BLaER1 treated with 17β-estradiol and CSF1 and Interleukin-3, amounts not matched to agents 10 nM and 100 nM (cell line): ENCODE measurements at regions not wholly inside any gene's neighbourhood (a gene's known extent, or its start where the extent isn't known, plus 50 kb on each side); places are given as distances from the start of the nearest gene placed in this dataset.

ENCODE experiments used
- H3K27ac ChIP-seq, 11 experiments: shearing (Covaris generic); formaldehyde crosslinking; 2 replicates each; pipeline ENCODE4 v1.8.1; 2022
- H3K27me3 ChIP-seq, 11 experiments: shearing (Covaris generic); formaldehyde crosslinking; 2 replicates each; pipeline ENCODE4 v1.8.1; 2022
- H3K36me3 ChIP-seq, 11 experiments: shearing (Covaris generic); formaldehyde crosslinking; 2 replicates each; pipeline ENCODE4 v1.8.1; 2022
- H3K4me1 ChIP-seq, 10 experiments: shearing (Covaris generic); formaldehyde crosslinking; 2 replicates each; pipeline ENCODE4 v1.8.1; 2022
- H3K4me2 ChIP-seq, 11 experiments: shearing (Covaris generic); formaldehyde crosslinking; 2 replicates each; pipeline ENCODE4 v1.8.1; 2022
- H3K4me3 ChIP-seq, 10 experiments: shearing (Covaris generic); formaldehyde crosslinking; 2 replicates each; pipeline ENCODE4 v1.8.1; 2022
- H3K9ac ChIP-seq, 11 experiments: shearing (Covaris generic); formaldehyde crosslinking; 2 replicates each; pipeline ENCODE4 v1.8.1; 2022
- H3K9me3 ChIP-seq, 11 experiments: shearing (Covaris generic); formaldehyde crosslinking; replicated peaks in 1 of 11; 2 replicates each; pipeline ENCODE4 v1.8.1; 2022
- H4K20me1 ChIP-seq, 11 experiments: shearing (Covaris generic); formaldehyde crosslinking; 2 replicates each; pipeline ENCODE4 v1.8.1; 2022
- Cebpa-rat ChIP-seq, 11 experiments: shearing (Covaris generic); IDR thresholded peaks; 2 replicates each; pipeline ENCODE4 v1.8.1; 2022

DNA sequence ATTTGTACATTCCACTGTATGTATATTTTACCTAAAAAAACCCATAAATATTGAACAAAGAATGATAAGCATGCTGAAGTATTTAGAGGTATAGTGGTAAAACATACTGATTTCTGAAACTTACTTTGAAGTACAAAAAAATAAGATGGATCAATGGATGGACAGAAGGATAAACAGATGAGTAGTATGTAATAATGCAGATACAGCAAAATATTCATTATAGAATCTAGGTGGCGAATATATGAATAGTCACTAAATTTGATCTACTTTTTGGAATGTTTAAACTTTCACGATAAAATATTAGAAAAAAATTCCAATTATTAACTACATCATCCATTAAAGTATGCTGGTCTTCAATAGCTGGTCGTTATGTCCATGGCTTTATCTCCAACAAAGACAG lies 51.9 kb upstream of the GNB4 start:
- H4K20me1 ChIP-seq = no peaks in the 10 kb centered on the region
- TF ChIP-seq Cebpa-rat (IDR thresholded peaks at IDR 0.05) = no peak
- H3K4me1 ChIP-seq = peaks cover 0 to 6% (median 0%) of the 10 kb centered on the region in 10 experiments; a peak in 3 of 20 replicates
- H3K4me2 ChIP-seq = no peak overlapping the region
- H3K9me3 ChIP-seq = peaks cover 0 to 12% (median 8%) of the 10 kb centered on the region in 11 experiments; a peak in 14 of 22 replicates
- H3K9ac ChIP-seq = no peak overlapping the region
- no peaks in the 10 kb centered on the region for H3K36me3 ChIP-seq
- H3K4me3 ChIP-seq = no peak overlapping the region
- H3K27ac ChIP-seq = no peak overlapping the region
- H3K27me3 ChIP-seq = no peaks in the 10 kb centered on the region

DNA sequence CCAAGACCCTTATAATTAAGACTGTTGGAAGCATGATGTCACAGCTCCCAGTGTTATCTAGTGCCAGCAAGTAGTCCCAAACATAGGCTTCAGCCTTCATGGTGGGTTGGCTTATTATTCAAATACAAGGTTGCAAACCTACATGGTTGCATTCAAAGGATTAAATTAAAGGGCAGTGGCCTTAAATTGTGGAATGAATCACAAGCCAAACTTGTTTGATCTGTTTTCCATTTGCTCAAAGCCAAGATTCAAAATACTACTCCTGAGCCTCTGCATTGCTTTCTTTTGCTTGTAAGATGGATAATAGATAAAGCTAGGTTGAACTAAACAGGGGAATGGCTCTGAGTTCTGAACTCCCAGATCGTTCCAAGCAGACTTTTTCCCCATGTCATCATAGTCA lies 52.4 kb upstream of the GNB4 start:
- Histone ChIP-seq H3K36me3 (no peaks in the 10 kb centered on the region), H3K4me3 (no peak overlapping the region), H3K27ac (no peak overlapping the region), H3K9me3 (peaks cover 0 to 9% (median 6%) of the 10 kb centered on the region in 11 experiments; a peak in 14 of 22 replicates), H3K4me1 (peaks cover 0 to 6% (median 0%) of the 10 kb centered on the region in 10 experiments; a peak in 3 of 20 replicates), H3K9ac (no peak overlapping the region), H3K4me2 (no peak overlapping the region), H3K27me3 (no peaks in the 10 kb centered on the region), H4K20me1 (no peaks in the 10 kb centered on the region)
- TF ChIP-seq Cebpa-rat (IDR thresholded peaks at IDR 0.05) = no peak

DNA sequence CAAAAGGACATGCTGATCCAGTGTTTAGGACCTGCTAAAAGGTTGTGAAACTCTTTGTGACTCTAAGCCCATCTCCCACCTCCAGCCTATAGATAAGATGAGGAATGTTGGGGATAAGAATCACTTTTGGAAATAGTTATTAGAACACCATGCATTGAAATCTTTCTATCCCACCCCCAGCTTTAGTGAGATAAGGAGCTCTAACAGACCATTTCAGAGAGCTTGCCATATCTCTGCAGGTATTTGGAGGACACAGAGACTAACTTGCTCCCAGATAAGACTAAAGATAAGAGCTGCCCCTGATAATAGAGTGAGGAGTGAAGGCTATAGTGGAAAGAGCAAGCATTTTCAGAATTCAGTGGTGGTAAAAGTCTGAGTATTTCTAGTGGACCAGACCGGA lies 53.1 kb upstream of the GNB4 start:
- H3K4me3 ChIP-seq = no peak overlapping the region
- peaks cover 0 to 6% (median 0%) of the 10 kb centered on the region in 10 experiments; a peak in 3 of 20 replicates for H3K4me1 ChIP-seq
- TF ChIP-seq Cebpa-rat (IDR thresholded peaks at IDR 0.05) = no peak
- H3K9me3 ChIP-seq = peaks cover 0 to 1% (median 0%) of the 10 kb centered on the region in 11 experiments; a peak in 5 of 22 replicates
- H3K4me2 ChIP-seq = no peak overlapping the region
- H4K20me1 ChIP-seq = no peaks in the 10 kb centered on the region
- H3K27me3 ChIP-seq = no peaks in the 10 kb centered on the region
- H3K36me3 ChIP-seq = no peaks in the 10 kb centered on the region
- no peak overlapping the region for H3K27ac ChIP-seq
- H3K9ac ChIP-seq = no peak overlapping the region

GRCh38 chr3:179505534-179505933 lies 54.3 kb upstream of the GNB4 start:
- Histone ChIP-seq H3K4me2 (no peak overlapping the region), H3K27ac (no peak overlapping the region), H3K9ac (no peak overlapping the region), H3K36me3 (no peaks in the 10 kb centered on the region), H3K27me3 (no peaks in the 10 kb centered on the region), H3K4me1 (peaks cover 0 to 6% (median 0%) of the 10 kb centered on the region in 10 experiments; a peak in 3 of 20 replicates), H3K4me3 (no peak overlapping the region), H4K20me1 (no peaks in the 10 kb centered on the region), H3K9me3 (no peaks in the 10 kb centered on the region; a peak in 3 of 22 replicates)
- TF ChIP-seq Cebpa-rat (IDR thresholded peaks at IDR 0.05) = no peak

DNA sequence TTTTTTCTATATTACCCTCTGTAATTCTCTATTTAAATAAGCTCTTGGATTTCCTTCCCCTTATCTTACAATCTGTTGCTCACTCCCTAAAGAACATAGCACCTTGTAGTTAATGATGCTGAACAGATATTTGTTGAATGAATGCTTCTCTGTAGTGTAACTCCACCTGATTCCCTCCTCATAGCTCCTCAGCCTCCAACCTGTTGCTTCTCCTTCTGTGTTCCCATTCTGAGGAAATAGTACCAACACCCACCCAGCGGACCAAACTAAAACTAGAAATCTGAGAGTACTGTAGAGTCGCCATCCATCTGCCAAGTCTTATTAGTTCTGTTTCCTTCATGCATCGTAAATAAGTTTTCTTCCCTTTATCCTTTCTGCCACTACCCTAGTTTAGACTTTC lies 55.5 kb upstream of the GNB4 start:
- peaks cover 0 to 6% (median 0%) of the 10 kb centered on the region in 10 experiments; a peak in 3 of 20 replicates for H3K4me1 ChIP-seq
- no peak for TF ChIP-seq Cebpa-rat (IDR thresholded peaks at IDR 0.05)
- H3K4me3 ChIP-seq = no peak overlapping the region
- no peaks in the 10 kb centered on the region for H3K36me3 ChIP-seq
- H3K27me3 ChIP-seq = no peaks in the 10 kb centered on the region
- no peaks in the 10 kb centered on the region for H4K20me1 ChIP-seq
- peak overlapping the region in 2 of 11 experiments; percentile 23 to 29; a peak in 1 of 22 replicates for H3K4me2 ChIP-seq
- H3K9ac ChIP-seq = no peak overlapping the region
- H3K27ac ChIP-seq = no peak overlapping the region
- H3K9me3 ChIP-seq = no peaks in the 10 kb centered on the region; a peak in 2 of 22 replicates

GRCh38 chr3:179509701-179510100 lies 53.0 kb upstream of the ACTL6A start:
- peaks cover 0 to 6% (median 0%) of the 10 kb centered on the region in 10 experiments; a peak in 3 of 20 replicates for H3K4me1 ChIP-seq
- no peak for TF ChIP-seq Cebpa-rat (IDR thresholded peaks at IDR 0.05)
- H3K27me3 ChIP-seq = no peaks in the 10 kb centered on the region
- no peak overlapping the region for H3K4me2 ChIP-seq
- H3K4me3 ChIP-seq = no peak overlapping the region
- no peak overlapping the region for H3K27ac ChIP-seq
- no peaks in the 10 kb centered on the region for H3K36me3 ChIP-seq
- H3K9ac ChIP-seq = no peak overlapping the region
- no peaks in the 10 kb centered on the region for H4K20me1 ChIP-seq
- H3K9me3 ChIP-seq = no peaks in the 10 kb centered on the region; a peak in 2 of 22 replicates

DNA sequence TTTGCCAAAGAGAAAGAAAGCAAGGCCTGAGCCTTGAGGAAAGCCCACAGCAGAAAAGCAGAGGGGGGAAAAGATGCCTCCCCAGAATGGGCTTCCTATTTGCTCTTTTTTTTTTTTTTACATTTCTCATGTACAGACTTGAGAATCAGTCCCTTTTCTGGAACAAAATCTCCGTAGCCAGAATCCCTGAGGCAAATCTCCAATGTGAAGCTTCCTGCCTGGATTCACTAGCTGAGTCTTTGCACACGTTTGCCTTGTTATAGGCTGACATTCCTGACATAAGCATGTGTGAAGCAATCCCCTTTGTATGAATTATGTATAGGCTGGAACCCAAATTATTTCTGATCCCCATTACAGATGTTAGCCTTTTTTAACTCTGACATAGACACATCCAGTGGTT lies 52.2 kb upstream of the ACTL6A start:
- Histone ChIP-seq H3K27me3 (no peaks in the 10 kb centered on the region), H3K36me3 (no peaks in the 10 kb centered on the region), H3K9me3 (no peaks in the 10 kb centered on the region; a peak in 2 of 22 replicates), H3K9ac (no peak overlapping the region), H3K4me3 (no peak overlapping the region), H3K4me2 (no peak overlapping the region), H3K4me1 (peaks cover 0 to 6% (median 0%) of the 10 kb centered on the region in 10 experiments; a peak in 3 of 20 replicates), H4K20me1 (no peaks in the 10 kb centered on the region), H3K27ac (no peak overlapping the region)
- no peak for TF ChIP-seq Cebpa-rat (IDR thresholded peaks at IDR 0.05)

DNA sequence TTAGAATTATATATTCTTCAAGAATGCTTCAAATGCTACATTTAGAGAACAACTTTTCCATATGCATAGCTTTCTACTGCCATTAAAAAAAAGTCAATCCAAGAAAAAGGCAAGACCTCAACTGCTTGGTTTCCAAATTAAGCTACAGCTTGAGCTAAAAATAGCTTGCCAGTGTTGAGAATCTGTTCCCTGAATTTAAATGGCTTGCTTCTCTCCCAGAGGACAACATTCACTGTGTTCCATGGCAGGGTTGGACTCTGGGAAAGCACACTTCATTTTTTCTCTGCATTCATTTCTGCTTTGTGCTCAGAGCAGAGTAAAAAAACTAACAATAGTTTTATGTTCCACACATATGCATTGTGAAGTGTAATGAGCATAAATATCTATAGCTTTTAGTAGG lies 50.3 kb upstream of the ACTL6A start:
- H3K4me1 ChIP-seq = peaks cover 0 to 2% (median 0%) of the 10 kb centered on the region in 10 experiments; a peak in 3 of 20 replicates

More for the DNA sequence above, 50.3 kb upstream of the ACTL6A start:
- H3K4me2 ChIP-seq = no peak overlapping the region
- no peaks in the 10 kb centered on the region for H4K20me1 ChIP-seq
- H3K36me3 ChIP-seq = no peaks in the 10 kb centered on the region
- TF ChIP-seq Cebpa-rat (IDR thresholded peaks at IDR 0.05) = no peak
- no peak overlapping the region for H3K4me3 ChIP-seq
- no peaks in the 10 kb centered on the region for H3K27me3 ChIP-seq
- H3K9ac ChIP-seq = no peak overlapping the region
- no peak overlapping the region for H3K27ac ChIP-seq
- peaks cover 0 to 12% (median 9%) of the 10 kb centered on the region in 11 experiments; a peak in 10 of 22 replicates for H3K9me3 ChIP-seq
